Stimulated activated CD8-positive, alpha-beta memory T cell treated with anti-CD3 and anti-CD28 coated beads, Interleukin-7, amount 100 ng/mL, for 4 hours (primary cell): ENCODE measurements at regions not wholly inside any gene's neighbourhood (a gene's known extent, or its start where the extent isn't known, plus 50 kb on each side); places are given as distances from the start of the nearest gene placed in this dataset.

Experiments
- DNase-seq, 2 donors: peaks; one replicate each; pipeline ENCODE4 v3.0.0-alpha.2; 2020; ENCODE audit warnings: low read depth in 2 of 2

DNA sequence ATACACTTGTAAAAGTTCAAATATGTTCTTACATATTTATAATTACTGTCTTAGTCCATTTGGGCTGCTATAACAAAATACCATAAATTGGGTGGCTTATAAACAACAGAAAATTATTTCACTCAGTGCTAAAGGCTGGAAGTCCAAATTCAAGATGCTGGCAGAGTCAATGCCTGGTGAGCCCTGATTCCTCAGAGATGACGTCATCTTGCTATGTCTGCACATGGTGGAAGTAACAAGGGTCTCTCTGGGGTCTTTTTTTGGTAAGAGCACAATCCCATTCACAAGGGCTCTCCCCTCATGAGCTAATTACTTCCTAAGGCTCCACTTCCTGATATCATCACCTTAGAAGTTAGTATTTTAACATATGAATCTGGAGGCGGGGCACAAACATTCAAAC is 108.0 kb upstream of the DUSP10 start:
- no peak for DNase-seq

DNA sequence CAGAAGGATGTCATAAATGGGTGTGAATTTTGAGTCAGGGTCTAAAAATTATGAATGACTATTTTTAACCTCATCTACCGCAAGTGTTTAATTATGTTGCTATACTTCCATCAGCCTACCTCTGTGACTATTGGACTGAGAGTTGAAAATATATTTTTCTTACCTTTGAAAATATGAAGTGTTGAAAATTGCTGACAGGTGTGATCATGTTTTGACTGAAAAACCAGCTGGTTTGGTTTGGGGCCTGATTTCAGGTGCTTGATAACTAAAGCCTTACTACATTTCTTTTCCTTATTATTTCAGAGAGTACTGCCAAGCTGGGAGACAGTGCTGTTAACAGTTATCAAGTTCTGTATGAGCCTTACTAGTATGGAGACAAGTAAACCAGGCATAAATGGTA is 107.2 kb upstream of the DUSP10 start:
- DNase-seq = no peak

DNA sequence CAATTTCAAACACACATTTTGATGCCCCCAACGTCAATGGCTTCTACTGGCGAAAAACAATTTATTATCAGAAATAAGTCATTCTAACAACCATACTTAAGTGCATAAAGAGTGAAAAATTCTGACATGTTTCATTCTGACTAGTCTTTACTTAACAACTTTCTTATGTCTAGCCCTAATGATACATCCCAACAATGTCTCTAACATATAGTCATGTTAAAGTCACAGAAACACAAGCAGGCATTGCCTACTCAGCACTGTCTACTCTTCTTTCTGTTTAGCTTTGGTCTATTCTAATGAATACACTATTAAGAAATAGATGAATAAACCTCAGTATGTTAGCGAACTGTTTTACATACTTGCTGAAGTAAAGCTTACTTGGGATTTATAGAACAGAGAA is 105.8 kb upstream of the DUSP10 start:
- DNase-seq = no peak

DNA sequence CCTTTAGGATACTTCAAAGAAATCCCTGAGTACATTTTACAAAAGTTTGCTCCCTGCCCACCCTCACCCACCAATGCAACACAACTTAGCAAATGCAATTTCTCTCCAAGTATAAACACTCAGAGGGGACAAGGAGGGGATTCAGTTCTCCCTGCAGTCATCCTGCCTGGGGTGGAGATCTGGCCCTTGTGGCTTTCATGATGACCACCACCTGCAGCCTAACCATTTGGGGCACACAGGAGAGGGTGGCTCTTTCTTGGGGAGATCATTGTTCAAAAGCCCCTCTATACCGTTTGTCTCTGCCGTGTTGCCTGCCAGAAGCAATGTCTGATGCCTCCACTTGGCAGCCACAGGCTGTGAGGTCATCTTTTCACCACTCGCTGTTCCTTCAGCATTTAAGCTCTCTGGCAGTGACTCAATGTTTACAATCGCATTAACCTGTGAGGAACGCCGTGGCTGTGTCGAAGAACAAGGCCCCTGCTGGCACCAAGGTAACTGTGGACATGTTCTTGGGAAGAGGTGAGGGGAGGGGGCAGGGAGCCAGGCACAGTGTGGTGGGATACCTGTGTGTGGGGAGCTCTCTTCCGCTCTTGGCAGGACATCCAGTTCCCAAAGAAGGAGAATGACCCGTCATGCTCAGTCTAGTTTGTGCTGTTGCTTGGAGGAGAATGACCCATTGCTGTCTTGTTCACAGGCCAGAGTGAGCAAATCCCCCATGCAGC is 103.9 kb upstream of the DUSP10 start:
- no peak for DNase-seq

DNA sequence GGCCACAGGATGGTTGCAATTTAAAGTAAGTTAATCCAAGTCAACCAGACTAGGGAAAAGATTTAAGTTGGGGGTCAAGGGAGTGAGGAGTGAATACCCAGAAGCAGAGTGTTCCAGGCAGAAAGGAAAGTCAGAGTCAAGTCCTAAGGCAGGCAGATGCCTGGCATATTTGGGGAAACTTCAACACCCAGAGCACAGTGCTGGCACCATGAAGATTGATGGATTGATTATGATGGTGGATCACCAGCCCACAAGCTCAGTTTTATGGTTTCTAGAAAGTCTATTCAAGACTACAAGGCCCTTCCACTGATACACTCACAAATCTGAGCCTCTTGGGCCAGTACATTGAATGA is 100.1 kb upstream of the DUSP10 start:
- DNase-seq = no peak

DNA sequence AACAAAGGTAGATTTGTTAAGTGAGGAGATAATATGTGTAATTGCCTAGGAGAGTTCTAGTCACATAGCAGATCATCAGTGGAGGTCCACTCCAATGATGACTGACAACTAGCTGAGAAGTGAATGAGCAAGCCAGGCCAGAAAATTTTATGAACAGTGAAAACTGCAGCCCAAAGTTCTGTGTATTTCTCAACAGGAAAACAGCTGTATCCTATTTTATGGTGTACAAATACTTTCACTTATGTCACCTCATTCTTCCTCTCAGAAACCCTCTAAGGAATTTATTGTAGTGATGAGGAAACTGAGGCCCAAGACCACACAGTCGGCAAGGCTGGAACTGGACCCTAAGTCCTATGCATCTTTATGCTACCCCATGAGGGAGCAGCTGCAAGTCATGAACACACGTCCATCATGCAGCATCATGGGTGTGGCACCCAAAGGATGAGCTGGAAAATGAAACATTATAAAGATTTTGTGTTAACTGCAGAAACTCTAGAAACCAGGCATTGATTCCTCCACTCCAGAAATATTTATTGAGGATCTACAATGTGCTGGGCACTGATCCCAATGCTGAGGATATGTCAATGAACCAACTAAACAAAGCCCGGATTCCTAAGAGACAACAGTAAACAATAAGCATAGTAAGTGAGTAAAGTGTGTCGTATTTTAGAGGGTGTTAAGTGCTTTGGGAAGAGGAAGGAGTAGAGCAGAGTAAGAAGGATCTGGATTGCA is 99.5 kb upstream of the DUSP10 start:
- DNase-seq = no peak

DNA sequence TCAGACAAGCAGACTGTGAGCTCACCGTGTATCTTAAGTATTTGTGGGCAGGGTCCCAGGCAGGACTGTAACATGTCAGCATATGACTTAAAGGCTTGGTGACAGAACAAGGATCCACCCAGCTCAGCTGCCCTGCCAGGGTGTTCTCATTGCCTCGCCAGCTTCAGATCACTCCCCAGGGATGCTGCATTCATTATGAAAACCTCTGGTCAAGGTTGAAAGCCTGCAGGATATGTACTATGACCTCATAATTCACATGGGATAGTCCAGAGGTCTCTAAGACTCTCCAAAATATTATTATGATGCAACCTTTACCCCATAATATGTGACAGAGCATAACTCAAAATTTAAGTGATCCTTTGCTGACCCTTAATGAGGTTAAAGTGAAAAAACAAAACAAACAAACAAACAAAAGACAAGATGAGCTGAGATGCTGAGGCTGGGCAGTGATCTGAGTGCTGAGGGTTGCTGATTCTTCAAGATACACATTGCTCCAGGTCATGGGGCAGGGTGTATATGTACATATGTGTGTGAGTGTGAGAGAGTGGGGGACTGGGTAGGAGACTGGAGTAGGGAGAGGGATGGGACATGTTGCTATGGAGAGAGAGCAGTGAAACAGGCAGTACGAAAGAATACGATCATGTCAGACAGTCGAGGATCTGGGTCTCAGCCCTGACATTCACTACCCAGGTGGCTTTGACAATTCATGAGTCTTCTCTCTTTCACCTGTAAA is 98.8 kb upstream of the DUSP10 start:
- DNase-seq = no peak

DNA sequence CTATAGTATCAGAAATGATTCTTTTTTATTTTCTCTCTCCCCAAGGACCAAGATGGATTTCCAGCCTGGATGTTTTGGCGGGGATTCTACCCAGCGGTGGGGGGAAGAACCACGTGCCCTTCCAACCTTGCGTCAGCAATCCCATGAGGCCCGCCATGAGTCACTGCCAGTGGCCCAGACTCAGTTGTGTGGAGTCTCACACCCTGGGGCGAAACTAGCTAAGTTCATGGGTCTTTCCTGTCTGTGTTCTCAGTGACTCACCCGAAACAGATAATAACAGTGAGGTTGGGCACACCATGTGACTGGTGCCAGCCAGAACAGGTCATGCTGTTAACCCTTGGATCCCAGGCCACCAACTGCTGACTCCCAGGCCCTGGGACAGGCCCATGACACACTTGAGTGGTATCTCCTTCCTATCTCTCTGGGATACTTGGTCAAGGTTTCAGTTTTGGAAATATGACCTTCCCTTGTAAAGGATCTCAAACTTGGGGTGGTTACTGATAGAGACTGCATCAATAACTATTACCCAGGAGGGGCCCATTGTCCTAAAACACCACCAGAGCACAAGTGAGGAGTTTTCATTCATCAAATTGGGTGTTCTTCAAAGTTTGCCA is 98.0 kb upstream of the DUSP10 start:
- peak; percentile 70 to 76 for DNase-seq

DNA sequence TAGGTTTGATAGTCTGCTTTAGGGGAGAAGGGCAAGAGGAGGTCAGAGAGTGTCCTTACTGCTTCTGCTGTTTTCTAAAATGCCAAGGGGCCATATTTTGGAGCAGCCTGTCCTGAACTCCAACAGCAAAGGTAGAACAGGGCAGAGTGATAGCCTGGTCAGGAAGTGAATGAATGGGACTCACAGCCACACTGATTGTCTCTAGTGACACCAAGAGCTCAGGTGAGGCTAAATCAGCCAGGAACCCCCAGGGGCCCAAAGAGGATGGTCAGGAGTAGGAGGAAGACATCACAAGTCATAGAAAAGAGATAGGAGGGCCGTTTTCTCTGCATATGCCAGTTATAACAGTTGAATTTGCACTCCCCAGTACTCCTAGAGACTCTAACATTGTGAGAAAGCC is 97.4 kb upstream of the DUSP10 start:
- DNase-seq = no peak

DNA sequence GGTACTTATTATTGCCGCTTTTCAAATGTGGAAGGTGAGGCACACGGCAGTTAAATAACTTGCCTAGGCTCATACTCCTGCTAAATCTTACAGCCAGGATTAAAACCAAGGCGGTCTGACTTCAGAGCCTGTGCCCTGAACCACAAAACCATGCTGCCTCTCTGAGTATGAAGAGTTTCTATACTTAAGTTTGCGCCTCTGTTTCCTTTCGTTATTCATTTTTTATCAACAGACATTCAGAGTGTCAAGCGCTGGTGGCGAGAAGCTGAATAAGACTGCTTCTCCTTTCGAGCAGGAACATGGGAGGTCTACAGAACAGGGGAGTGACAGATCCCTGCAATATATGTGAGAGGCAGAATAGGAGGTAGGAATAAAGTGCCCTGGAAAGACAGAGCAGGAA is 96.0 kb upstream of the DUSP10 start:
- DNase-seq = no peak

DNA sequence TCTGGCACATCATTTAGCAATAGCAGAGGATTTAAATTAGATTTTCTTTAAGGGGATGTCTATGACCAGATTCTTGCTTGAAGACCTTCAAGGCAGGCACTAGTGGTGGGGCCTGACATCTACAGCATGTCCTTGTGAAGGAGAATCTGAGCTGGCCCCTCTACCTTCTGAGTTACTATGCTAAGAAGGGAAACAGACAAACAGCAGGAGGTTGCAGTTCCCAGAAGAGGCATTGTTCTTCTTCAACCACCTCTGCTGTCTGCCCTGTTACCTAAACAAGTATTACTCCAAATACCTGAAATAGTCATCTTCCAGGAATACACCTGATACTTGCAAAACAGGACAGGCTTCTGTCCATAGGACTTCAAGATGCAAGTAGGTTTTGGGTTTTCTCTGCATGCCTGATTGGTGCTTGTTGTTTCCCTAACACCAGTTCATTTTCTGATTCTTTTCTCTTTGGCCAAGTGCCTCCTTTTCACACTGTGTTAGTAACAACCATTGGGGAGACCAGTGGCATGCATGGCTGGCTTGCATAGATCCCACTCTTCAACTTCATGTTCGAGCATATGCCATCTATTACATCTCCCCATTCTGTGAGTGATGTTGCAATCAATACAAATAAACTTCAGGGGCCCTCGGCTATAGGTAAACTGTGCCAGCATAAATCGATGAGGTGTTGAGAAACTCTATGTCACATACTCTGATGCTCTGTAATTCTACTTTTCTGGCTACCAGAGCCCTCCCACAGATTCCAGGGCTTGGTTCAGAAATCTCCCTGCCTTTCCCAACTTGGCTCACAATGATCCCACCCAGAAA is 93.0 kb upstream of the DUSP10 start:
- no peak for DNase-seq

DNA sequence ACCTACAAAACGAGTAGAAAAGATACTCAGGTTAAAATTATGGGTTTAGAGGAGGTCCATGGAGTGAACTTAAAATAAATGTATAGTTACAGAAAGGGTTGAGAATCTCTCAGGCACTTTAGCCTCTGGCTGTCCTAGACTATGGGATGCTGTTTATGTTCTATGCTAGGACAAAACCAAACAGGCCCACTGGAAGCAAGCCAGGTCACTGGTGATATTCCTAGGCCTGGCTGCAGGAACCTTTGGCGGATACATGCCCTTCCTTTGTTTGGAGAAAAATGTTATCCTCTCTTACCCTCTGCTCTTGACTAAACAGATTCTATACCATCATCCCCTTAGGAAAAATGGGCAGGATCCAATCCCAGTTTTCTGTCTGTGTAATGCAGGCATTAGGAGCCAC is 90.7 kb upstream of the DUSP10 start:
- DNase-seq = no peak

DNA sequence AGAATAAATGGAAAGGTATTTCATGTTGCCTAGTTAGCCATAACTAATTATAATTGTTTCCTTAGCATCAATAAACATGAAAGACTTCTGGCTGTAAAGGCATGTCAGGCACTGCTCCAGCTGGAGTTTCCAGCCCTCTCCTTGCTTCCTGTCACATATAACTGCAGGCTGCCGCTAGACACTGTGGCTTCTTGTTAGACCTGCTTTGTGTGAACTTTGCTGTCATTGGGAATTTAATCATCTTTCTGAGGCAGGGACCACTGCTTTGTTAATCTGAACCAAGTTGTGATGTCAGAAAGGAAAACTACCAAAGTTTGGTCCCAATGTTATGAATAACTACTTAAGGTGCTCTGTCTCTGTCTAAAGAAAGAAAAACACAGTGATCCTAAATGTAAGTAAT is 90.3 kb upstream of the DUSP10 start:
- no peak for DNase-seq

DNA sequence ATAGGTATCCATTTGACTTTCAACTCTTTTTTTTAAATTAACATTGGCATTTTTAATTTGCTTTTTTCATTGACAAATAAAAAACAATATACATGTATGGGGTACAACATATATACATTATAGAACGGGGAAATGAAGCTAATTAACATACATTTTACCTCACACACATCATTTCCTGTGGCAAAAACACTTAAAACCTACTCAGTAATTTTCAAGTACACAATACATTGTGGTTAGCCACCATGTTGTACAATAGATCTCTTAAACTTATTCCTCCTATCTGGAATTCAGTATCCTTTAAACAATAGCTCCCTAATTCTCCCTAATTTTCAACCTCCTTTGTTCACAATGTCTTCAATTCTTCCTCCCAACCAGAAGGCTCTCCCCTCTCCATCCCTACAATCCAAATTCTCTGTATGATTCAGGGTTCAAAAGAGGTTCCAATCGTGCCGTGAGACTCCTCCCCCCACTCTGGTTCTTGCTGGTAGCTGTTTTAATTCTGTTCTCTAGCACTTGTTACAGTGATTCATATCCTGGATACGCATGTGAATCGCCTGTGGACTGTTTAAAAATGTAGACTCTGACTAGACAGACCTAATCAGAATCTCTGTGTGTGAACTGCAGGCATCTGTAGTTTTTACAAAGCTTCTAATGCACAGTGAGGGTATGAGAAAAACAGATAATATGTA is 87.6 kb upstream of the DUSP10 start:
- peak; percentile 39 to 43 for DNase-seq

DNA sequence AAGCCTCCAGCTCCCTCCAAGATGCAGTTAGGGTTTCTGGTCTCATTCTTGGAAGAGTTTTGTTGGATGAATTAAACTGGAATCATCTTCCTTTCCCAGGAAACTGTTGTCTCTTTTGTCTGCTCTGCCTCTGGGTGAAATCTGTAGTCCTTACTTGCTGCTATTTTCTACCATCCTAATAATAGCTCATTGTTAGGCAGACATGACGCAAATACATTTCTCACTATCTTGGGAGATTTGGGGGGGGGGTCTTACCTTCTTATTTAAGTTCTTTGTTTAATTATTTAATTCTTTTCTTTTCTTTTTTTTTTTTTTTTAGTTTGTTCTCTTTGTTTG is 85.4 kb upstream of the DUSP10 start:
- DNase-seq = no peak

DNA sequence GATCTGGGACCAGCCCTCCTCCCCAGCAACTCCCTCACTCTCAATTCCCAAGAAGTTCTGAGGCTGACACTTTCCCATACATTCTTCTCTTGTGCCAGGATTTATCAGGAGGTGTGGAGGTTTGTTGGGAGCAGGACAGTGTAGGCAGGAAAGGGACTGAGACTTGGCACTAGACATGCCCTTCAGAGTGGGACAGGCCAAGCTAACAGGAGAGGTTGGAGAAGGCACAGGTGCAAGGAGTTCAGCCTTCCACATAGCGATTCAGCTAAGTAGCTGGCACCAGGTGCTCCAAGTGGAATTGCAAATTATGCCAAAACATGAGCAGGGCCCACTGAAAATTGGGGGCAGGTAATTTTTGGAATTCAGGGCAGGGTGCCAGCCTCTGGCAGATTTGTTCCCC is 83.0 kb upstream of the DUSP10 start:
- no peak for DNase-seq

DNA sequence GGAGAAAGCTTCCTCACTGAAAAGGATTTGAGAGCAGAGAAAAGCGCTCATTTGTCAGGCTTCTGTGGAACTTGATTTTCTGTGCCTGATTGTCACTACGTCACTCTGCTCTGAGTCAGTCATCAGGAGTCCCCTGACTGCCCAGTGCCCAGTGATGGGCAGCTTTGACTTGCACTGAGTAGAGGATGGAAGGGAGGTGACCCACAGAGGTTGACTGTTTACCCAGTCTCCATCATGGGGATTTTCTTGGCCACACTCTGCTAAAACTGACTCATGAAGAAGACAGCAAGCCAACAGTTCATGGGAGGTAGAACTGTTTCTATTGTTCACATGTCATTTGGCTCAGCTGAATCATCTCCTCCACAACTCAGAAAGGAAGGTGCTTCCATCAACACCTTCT is 82.1 kb upstream of the DUSP10 start:
- no peak for DNase-seq

DNA sequence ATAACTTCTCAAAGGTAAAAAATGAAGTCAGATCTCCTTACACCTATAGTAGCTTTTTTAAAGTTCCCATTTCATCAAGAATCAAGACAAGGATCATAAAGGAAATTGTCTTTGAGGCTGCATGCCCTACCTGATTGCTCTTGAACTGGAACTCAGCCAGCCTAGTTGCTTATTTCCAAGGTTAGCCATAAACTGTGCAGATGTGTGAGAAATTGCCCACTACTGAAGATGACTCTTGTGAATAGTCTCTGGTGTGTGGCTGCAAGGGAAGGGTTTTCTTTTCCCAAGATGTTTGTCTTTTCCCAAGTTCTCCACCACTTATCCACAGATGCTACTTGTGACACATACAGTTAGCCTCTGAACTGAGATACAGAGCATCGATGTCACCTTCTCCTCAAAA is 81.7 kb upstream of the DUSP10 start:
- DNase-seq = no peak

DNA sequence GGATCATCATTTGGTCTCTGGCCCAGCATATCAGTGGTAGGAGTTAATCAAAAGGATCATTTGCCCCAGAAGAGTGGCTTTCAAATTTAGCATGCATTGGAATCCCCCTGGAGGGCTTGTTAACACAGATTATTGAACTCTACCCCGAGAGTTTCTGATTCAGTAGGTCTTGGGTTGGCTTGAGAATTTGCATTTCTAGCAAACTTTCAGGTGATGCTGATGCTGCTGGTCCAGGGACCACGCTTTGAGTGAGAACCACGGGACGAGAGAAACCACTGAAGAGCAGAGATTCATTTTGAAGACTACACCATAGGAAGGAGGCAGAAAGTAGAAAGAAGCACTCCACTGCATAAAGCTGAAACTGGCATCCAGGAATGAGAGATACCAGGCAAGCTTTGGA is 81.3 kb upstream of the DUSP10 start:
- no peak for DNase-seq

DNA sequence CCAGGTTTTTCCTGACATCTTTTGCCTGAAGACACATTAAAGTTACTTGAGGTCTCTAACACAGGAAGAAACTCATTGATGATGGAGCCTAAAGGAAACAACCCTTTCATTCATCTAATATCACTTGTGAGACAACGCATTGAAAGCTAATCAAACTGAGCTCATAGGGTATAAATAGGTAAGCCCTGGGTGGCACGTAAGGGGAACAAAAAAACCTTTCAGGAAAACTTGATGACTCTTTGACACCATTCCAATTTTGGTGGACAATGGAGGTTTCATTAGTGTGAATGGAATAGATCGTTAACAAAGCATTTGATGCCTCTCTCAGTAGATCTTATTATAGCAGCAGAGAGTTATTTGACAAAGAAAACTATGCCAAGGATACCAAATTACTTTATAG is 80.7 kb upstream of the DUSP10 start:
- DNase-seq = no peak

DNA sequence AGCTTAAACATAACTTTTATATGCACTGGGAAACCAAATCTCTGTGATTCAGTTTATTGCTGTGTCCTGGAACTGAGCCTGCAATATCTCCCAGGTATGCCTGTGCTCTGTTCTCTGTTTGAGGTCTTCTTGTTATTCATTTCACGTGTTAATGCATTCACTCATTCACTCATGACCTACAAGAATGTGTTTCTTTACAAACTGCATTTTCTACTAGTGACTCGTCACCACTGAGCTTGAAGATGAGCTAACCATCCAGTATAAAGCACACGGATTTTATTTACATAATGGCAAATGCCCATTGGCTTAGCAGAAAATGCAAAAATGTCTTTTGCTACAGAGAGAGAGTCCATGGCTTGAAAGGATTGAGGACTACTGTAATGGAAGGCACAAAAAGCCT is 75.0 kb upstream of the DUSP10 start:
- no peak for DNase-seq
